WTC11 (cell line): ENCODE measurements at regions not wholly inside any gene's neighbourhood (a gene's known extent, or its start where the extent isn't known, plus 50 kb on each side); places are given as distances from the start of the nearest gene placed in this dataset.

Source experiments
- ATAC-seq: fragments of 200-7000 bp; cut with Tn5 transposase; 2 replicates; pipeline ENCODE4 v1.10.0; 2021; ENCODE audit warnings: mild to moderate bottlenecking, moderate library complexity
- CTCF ChIA-PET: fragments of 300-600 bp; sonication (Branson Sonifier 250); formaldehyde crosslinking; loops from one replicate; lab custom pipeline; 2021; ENCODE audit warnings: antibody characterized with exemption; lab: Charles Lee
- POLR2A ChIA-PET: fragments of 350-600 bp; sonication (Branson Sonifier 250); formaldehyde crosslinking; loops from one replicate; lab custom pipeline; 2021; ENCODE audit warnings: antibody characterized with exemption; lab: Charles Lee
- DNase-seq: peaks from one replicate; pipeline ENCODE4 v3.0.0; 2021; ENCODE audit warnings: low spot score
- H3K27ac Mint-ChIP-seq: 2 replicates; pipeline ENCODE4 v1.8.0; 2021; ENCODE audit warnings: mixed read lengths
- H3K27me3 Mint-ChIP-seq: 2 replicates; pipeline ENCODE4 v1.8.0; 2021; ENCODE audit warnings: low read depth, mild to moderate bottlenecking, moderate library complexity, mixed read lengths
- H3K36me3 Mint-ChIP-seq: 2 replicates; pipeline ENCODE4 v1.8.0; 2021; ENCODE audit warnings: mixed read lengths
- H3K4me1 Mint-ChIP-seq: 2 replicates; pipeline ENCODE4 v1.8.0; 2022; ENCODE audit warnings: mixed read lengths
- H3K4me3 Mint-ChIP-seq: 2 replicates; pipeline ENCODE4 v1.8.0; 2021; ENCODE audit warnings: mild to moderate bottlenecking, moderate library complexity, mixed read lengths
- H3K9me3 Mint-ChIP-seq: 2 replicates; pipeline ENCODE4 v1.8.0; 2021; ENCODE audit warnings: mixed read lengths
- ARID4B ChIP-seq: sonication (generic); formaldehyde crosslinking; IDR thresholded peaks from 2 replicates; pipeline ENCODE4 v1.8.0; 2023; ENCODE audit warnings: missing genetic modification reagents, mild to moderate bottlenecking, borderline replicate concordance
- CTCF ChIP-seq: fragments of 200-600 bp; IDR thresholded peaks from 2 replicates; pipeline ENCODE4 v1.8.0; 2022; ENCODE audit warnings: antibody characterized with exemption
- ELF4 ChIP-seq: sonication (generic); formaldehyde crosslinking; IDR thresholded peaks from 2 replicates; pipeline ENCODE4 v1.8.1; 2022; ENCODE audit warnings: low read depth, mild to moderate bottlenecking, moderate library complexity, missing genetic modification reagents
- NFATC4 ChIP-seq: fragments of 250-450 bp; sonication (Bioruptor Pico); IDR thresholded peaks from 2 replicates; pipeline ENCODE4 v1.9.0; 2021; ENCODE audit warnings: mild to moderate bottlenecking
- NR1H2 ChIP-seq: sonication (generic); formaldehyde crosslinking; IDR thresholded peaks from 2 replicates; pipeline ENCODE4 v1.9.0; 2021; ENCODE audit warnings: mild to moderate bottlenecking, moderate library complexity, missing genetic modification reagents
- OVOL2 ChIP-seq: fragments of 250-450 bp; sonication (Bioruptor Pico); IDR thresholded peaks from 2 replicates; pipeline ENCODE4 v1.9.0; 2021; ENCODE audit warnings: mild to moderate bottlenecking, borderline replicate concordance
- RORB ChIP-seq: fragments of 250-450 bp; sonication (Bioruptor Pico); IDR thresholded peaks from 2 replicates; pipeline ENCODE4 v1.9.0; 2021; ENCODE audit warnings: mild to moderate bottlenecking
- SMAD3 ChIP-seq: sonication (generic); formaldehyde crosslinking; IDR thresholded peaks from 2 replicates; pipeline ENCODE4 v1.8.0; 2022; ENCODE audit warnings: missing genetic modification reagents, mild to moderate bottlenecking, borderline replicate concordance
- ZMAT4 ChIP-seq: fragments of 250-450 bp; sonication (Bioruptor Pico); IDR thresholded peaks from 2 replicates; pipeline ENCODE4 v1.9.0; 2021; ENCODE audit warnings: mild to moderate bottlenecking
- ZNF263 ChIP-seq: sonication (generic); formaldehyde crosslinking; IDR thresholded peaks from 2 replicates; pipeline ENCODE4 v1.8.1; 2022; ENCODE audit warnings: low read depth, mild to moderate bottlenecking, moderate library complexity, missing genetic modification reagents
- ZNF317 ChIP-seq: sonication (generic); formaldehyde crosslinking; IDR thresholded peaks from 2 replicates; pipeline ENCODE4 v1.8.1; 2023; ENCODE audit warnings: low read depth, mild to moderate bottlenecking, moderate library complexity, missing genetic modification reagents, borderline replicate concordance
- TF ChIP-seq, protein P1 (sequence below): fragments of 250-450 bp; sonication (Bioruptor Pico); IDR thresholded peaks from 2 replicates; pipeline ENCODE4 v1.9.0; 2021; ENCODE audit warnings: mild to moderate bottlenecking, borderline replicate concordance
- TF ChIP-seq, protein P2 (sequence below): sonication (generic); formaldehyde crosslinking; IDR thresholded peaks from 2 replicates; pipeline ENCODE4 v1.8.0; 2022; ENCODE audit warnings: missing genetic modification reagents

GRCh38 chr14:87579036-87579435 lies 413.9 kb downstream of the GALC start:
- Mint-ChIP-seq H3K27me3 (no peaks in the 10 kb centered on the region), H3K36me3 (no peaks in the 10 kb centered on the region), H3K9me3 (no peaks in the 10 kb centered on the region), H3K27ac (no peak overlapping the region), H3K4me3 (no peak overlapping the region), H3K4me1 (no peaks in the 10 kb centered on the region)
- POLR2A ChIA-PET: no interaction called here
- no peak for DNase-seq
- CTCF ChIA-PET: no interaction called here
- ATAC-seq: no peak
- TF ChIP-seq RORB (CRISPR knock-in tag): no peak
- TF ChIP-seq, all 79 proteins: peak for 0

DNA sequence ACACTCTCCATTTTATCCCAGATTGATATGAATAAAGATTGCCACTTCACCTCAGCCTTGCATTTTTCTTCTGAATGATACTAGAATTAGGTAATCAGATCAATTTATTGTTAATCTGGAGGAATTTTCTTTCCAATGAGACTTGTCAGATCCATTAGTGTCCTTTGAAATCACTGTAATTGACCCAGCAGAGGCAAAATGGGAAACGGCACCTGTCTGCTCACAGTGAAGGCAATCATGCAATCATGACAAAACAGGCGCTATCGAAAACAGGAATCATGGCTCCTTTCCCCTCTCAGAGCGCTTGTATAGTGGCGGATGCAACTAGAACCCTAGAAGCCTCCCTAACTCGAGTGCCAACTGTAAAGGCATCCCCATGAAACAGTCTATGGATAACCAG lies 417.6 kb downstream of the GALC start:
- DNase-seq (no peak), ATAC-seq (no peak)
- H3K36me3 Mint-ChIP-seq: no peaks in the 10 kb centered on the region
- ChIA-PET POLR2A (no interaction called here), CTCF (no interaction called here)
- TF ChIP-seq, protein P1, sequence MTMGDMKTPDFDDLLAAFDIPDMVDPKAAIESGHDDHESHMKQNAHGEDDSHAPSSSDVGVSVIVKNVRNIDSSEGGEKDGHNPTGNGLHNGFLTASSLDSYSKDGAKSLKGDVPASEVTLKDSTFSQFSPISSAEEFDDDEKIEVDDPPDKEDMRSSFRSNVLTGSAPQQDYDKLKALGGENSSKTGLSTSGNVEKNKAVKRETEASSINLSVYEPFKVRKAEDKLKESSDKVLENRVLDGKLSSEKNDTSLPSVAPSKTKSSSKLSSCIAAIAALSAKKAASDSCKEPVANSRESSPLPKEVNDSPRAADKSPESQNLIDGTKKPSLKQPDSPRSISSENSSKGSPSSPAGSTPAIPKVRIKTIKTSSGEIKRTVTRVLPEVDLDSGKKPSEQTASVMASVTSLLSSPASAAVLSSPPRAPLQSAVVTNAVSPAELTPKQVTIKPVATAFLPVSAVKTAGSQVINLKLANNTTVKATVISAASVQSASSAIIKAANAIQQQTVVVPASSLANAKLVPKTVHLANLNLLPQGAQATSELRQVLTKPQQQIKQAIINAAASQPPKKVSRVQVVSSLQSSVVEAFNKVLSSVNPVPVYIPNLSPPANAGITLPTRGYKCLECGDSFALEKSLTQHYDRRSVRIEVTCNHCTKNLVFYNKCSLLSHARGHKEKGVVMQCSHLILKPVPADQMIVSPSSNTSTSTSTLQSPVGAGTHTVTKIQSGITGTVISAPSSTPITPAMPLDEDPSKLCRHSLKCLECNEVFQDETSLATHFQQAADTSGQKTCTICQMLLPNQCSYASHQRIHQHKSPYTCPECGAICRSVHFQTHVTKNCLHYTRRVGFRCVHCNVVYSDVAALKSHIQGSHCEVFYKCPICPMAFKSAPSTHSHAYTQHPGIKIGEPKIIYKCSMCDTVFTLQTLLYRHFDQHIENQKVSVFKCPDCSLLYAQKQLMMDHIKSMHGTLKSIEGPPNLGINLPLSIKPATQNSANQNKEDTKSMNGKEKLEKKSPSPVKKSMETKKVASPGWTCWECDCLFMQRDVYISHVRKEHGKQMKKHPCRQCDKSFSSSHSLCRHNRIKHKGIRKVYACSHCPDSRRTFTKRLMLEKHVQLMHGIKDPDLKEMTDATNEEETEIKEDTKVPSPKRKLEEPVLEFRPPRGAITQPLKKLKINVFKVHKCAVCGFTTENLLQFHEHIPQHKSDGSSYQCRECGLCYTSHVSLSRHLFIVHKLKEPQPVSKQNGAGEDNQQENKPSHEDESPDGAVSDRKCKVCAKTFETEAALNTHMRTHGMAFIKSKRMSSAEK (CRISPR knock-in tag): no peak
- no peak for TF ChIP-seq NR1H2 (CRISPR knock-in tag)
- TF ChIP-seq SMAD3 (CRISPR knock-in tag): no peak
- no peak for TF ChIP-seq ARID4B (CRISPR knock-in tag)
- TF ChIP-seq, protein P2, sequence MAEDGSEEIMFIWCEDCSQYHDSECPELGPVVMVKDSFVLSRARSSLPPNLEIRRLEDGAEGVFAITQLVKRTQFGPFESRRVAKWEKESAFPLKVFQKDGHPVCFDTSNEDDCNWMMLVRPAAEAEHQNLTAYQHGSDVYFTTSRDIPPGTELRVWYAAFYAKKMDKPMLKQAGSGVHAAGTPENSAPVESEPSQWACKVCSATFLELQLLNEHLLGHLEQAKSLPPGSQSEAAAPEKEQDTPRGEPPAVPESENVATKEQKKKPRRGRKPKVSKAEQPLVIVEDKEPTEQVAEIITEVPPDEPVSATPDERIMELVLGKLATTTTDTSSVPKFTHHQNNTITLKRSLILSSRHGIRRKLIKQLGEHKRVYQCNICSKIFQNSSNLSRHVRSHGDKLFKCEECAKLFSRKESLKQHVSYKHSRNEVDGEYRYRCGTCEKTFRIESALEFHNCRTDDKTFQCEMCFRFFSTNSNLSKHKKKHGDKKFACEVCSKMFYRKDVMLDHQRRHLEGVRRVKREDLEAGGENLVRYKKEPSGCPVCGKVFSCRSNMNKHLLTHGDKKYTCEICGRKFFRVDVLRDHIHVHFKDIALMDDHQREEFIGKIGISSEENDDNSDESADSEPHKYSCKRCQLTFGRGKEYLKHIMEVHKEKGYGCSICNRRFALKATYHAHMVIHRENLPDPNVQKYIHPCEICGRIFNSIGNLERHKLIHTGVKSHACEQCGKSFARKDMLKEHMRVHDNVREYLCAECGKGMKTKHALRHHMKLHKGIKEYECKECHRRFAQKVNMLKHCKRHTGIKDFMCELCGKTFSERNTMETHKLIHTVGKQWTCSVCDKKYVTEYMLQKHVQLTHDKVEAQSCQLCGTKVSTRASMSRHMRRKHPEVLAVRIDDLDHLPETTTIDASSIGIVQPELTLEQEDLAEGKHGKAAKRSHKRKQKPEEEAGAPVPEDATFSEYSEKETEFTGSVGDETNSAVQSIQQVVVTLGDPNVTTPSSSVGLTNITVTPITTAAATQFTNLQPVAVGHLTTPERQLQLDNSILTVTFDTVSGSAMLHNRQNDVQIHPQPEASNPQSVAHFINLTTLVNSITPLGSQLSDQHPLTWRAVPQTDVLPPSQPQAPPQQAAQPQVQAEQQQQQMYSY: no peak
- TF ChIP-seq ZNF263: no peak
- no peak for TF ChIP-seq ZMAT4
- no peak for TF ChIP-seq ELF4 (CRISPR knock-in tag)
- no peak for TF ChIP-seq CTCF
- no peak for TF ChIP-seq ZNF317 (CRISPR knock-in tag)
- TF ChIP-seq NFATC4 (CRISPR knock-in tag): no peak
- no peak for TF ChIP-seq OVOL2
- no peaks in the 10 kb centered on the region for H3K9me3 Mint-ChIP-seq
- H3K4me1 Mint-ChIP-seq: no peaks in the 10 kb centered on the region
- H3K27me3 Mint-ChIP-seq: no peaks in the 10 kb centered on the region
- no peak overlapping the region for H3K4me3 Mint-ChIP-seq
- no peak overlapping the region for H3K27ac Mint-ChIP-seq
